AG08395 (cell line): ENCODE measurements at regions not wholly inside any gene's neighbourhood (a gene's known extent, or its start where the extent isn't known, plus 50 kb on each side); places are given as distances from the start of the nearest gene placed in this dataset.
"Not testable (repeated sequence)": the region's sequence is repeated elsewhere in the genome, so short reads cannot be mapped to it uniquely, and the experiment has no call there.

Experiments
- DNase-seq: peaks from one replicate; pipeline ENCODE4 v3.0.0; 2012; ENCODE audit warnings: mixed read lengths, low spot score

DNA sequence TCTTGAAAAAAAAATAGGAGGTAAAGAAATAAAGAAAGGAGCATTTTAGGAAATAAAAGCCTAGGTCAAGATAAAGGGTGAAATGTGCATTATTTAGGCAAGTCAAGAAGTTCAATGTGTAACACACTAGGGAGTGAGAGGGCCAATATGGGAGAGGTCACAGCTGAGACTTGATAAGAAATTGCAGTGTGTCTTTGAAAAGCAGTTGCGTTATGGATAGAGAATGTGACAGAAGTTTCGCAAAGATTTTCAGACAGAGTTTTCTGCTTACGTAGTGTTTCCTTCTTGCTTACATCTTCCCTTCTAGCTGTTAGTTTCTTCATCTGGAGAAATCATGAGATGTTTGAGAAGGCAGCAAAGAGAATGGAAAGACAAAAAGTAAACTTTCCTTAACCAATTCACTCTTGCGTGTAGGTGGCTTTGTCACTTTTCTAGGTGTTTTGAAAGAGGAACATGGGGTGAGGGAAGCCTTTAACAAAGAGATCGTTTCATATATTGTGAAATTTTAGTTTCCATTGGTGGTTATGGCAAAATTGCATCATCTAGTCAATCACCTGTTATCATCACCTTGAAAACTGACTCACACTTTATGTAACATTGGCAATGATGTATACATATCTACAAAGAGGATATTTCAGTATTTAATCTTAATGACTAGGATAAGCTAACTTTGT is 975.5 kb downstream of the OLFM4 start:
- no peak for DNase-seq

DNA sequence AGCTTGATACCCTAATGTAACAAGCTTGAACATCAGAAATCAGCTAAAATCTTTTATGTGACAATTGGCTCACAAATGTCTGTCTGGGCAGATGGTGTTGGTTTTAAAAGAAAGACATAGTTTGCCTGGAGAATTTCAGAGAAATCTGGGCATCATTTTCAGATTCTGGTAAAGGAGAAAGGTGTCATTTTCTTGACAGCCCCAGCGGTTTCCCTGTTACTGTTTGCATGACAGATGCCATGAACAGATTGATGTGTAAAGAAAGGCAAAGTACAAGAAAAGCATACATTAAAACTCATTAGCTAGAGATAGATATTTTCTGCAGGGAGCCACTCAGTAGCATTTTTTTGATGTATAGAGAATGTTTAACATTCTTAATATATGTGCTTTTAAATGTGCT is 987.9 kb downstream of the OLFM4 start:
- DNase-seq: no peak

DNA sequence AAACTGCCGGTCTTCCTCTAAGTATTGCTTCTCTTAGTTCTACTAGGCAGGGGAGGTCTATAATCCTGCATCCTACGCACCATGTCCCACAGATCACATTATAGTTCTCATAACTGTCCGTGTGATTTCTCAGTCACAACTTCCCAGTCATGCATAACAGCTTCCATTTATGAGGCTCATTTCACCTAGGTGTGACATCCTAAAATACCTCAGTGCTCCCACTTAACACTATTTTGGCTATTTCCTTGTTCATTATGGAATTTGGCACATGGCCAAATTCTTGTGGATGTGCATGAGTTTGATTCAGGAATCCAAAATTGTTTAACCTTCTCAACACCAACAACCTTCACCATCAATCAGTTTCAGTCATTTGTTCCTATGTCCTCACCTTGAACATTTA is 989.9 kb downstream of the OLFM4 start:
- no peak for DNase-seq

DNA sequence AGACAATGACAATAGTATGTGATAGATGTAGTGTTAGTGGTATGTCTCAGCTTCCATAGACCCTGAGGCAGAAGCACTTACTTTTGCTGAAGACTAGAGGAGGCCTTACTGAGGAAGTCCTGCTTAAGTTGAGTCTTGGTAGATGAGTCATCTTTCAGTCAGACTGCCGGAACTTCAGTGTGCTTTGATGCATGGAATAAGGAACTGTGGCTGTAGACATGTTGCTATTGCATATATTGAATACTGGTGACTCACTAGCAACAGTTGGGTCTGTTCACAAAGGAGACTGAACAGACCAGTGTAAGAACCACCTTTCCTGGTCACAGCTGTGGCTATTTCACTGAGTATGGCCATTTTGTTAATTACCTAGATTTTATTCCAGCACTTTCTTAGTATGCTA is 1000.6 kb downstream of the OLFM4 start:
- DNase-seq: no peak

DNA sequence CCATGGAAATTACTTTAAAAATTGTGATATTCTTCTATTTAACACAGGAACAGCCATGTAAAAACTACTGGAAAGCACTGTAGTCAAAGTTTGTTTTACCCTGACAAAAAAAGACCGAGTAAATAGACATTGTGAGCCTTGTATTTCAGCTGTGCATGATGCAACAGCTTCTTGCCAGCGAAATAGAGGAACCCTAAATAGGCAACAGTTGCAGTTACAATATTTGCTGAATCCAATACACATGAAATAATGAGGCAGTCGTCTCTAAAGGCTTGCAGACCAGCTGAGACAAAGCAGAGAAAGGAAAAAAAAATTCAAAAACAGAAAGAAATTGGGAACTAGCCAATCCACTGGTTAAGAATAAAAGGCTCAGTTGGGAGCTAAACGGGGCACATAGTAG is 1001.1 kb downstream of the OLFM4 start:
- no peak for DNase-seq

DNA sequence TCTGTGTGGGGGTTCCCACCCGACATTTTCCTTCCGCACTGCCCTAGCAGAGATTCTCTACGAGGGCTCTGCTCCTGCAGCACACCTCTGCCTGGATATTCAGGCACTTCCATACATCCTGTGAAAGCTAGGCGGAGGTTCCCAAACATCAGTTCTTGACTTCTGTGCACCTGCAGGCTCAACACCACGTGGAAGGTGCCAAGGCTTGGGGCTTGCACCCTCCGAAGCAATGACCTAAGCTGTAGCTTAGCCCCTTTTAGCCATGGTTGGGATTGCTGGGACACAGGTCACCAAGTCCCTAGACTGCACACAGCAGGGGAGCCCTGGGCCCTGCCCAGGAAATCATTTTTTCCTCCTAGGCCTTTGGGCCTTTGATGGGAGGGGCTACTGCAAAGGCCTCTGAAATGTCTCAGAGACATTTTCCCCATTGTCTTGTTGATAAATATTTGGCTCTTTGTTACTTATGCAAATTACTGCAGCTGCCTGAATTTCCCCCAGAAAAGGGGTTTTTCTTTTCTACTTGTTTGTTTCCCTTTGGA is 1004.8 kb downstream of the OLFM4 start:
- no peak for DNase-seq

DNA sequence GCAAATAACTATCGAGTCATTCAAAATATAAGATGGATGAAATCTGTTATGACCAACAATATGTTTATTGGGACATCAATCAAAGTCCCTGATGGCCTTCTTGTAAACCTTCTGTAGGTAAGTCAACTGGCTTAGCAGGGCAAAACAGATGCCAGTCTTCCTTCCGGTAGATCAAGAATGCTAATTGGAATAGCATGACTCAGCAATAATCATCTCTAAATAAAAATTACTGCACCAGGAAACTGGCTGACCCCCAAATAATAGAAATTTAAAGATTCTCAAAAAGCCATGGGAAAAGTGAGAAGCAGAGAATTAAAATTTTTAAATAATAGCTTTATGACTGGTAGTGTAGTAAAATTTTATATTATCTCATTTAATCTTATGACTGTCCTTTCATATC is 1005.4 kb downstream of the OLFM4 start:
- DNase-seq: no peak

DNA sequence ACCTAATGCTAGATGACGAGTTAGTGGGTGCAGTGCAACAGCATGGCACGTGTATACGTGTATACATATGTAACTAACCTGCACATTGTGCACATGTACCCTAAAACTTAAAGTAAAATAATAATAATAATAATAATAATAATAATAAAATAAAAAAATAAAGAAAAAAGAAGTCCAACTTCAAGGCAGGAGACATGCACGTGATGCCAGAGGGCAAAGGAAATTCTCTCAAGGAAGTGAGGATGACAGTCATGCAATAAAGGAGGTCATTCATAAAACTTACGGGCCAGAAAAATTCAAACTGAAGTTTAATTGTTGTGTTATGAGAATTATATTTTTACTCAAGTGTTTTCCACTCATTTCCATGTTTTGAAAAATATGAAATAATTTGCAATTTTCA is 1028.8 kb downstream of the OLFM4 start:
- not testable (repeated sequence) for DNase-seq

DNA sequence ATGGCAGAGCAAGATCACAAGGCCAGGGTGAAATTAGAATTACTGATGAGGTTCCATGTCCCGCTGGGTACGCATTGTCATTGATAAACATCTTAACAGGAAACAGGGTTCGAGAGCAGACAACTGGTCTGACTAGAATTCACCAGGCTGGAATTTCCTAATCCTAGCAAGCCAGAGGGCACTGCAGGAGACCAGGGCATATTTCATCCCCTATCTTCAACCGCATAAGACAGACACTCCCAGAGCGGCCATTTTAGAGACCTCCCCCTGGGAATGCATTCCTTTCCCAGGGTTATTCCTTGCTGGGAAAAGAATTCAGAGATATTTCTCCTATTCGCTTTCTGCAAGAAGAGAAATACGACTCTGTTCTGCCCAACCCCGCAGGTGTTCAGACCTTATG is 1041.3 kb downstream of the OLFM4 start:
- DNase-seq: not testable (repeated sequence)

DNA sequence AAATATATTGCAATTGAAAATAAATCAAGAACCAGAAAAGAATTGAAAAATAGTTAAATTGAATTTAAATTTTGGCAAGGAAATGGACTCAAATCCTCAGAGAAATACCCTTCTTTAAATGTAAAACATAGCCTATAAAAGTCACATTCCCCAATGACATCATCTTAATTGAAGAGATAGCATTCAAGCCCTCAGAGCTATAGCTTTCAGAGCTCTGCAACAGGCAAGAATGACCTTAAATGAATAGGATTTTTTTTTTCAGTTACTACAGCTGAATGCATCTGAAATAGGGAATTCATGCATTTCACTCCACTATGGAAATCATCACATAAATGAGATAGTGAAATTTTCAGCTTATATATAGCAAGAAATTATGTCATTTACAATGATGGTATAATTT is 1049.0 kb downstream of the OLFM4 start:
- no peak for DNase-seq

DNA sequence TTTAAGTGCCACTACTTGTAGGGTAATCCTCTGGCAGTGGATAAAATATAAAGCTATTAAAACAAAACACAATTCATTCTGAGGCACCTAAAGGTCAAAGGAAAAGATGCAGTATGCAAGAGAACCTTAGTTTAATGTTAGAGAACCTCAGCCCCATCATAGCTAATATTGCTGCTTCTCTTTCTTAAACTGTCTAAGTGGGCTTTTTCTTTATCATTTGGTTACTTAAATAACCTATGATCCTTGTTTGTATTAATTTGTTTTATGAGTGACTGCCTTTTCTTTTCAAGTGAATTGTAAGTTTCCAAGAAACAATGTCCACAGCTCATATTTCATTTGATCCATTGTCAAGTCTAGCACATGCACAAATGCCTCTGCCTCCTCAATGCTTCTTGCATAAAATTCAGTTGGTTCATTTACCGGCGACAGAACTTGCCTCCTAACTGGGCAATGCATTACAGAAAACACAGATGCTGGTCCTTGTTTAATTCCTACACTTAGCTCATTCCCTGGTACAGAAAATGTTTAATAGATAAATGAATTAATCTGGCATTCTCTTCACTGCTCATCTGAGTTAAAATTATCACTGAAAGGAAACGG is 1049.8 kb downstream of the OLFM4 start:
- no peak for DNase-seq

DNA sequence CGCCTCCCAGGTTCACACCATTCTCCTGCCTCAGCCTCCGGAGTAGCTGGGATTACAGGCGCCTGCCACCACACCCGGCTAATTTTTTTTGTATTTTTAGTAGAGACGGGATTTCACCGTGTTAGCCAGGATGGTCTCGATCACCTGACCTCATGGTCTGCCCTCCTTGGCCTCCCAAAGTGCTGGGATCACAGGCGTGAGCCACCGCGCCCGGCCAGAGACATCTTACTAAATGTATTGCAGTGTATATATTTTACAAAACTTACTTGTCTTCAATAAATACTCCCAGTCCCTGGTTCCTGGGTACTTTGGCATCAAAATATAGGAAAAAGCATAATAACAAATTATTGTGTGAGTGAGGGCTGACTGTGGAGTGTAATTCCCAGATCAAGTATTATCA is 1053.7 kb downstream of the OLFM4 start:
- not testable (repeated sequence) for DNase-seq

DNA sequence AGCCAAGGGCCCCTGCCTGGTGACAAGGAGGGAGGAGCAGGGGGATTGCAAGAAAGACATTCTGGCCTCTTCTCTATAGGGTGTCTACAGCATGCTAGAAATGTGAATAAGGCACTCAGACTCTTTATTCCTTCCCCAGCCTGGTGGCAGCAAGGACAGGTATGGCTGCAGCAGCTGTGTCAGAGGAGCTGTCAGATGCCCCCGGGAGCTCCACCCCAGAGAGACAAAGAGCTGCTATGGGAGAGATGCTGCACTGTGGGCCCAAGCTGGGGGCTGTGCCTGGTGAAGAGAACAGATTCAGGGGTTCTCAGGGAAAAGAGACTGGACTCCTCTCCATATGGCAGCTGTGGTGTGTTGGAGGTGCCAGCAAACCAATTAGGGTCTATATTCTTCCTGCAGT is 1063.3 kb downstream of the OLFM4 start:
- no peak for DNase-seq

DNA sequence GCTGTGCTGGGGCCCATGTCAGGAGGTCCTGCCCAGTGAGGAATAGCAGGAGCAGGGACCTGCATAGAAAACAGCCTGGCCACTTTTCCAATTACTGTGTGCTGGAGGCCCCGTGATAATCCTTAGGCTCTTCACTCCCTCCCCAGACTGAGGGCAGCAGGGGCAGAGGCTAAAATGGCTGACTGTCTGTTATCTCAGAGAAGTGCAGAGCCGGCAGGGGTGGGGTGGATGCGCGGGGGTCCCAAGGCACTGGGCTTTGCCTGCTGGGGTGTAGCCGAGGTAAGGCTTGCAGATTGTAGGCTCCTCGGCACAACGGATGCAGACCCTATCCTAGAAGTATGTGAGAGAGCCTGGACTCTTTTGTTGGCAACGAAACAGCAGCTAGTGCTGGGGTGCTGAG is 1064.1 kb downstream of the OLFM4 start:
- DNase-seq: no peak

DNA sequence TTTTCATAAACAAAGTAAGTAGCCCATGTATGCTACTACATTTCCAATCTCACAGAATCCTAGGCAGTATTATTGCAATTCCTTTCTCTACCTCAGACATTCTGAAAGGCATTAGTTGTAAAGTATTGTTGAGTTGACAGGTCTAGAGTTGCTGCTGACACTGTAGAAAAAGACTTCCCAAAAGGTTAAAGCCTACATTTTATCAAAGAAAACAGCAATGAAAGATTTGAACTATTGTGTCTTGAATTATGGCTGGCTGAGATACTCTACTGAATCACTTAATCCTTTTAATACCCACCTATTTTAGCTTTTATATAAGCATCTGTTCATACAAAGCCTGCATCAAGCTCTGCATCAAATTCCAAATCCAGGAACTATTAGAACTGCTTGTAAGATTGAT is 1082.0 kb downstream of the OLFM4 start:
- no peak for DNase-seq

DNA sequence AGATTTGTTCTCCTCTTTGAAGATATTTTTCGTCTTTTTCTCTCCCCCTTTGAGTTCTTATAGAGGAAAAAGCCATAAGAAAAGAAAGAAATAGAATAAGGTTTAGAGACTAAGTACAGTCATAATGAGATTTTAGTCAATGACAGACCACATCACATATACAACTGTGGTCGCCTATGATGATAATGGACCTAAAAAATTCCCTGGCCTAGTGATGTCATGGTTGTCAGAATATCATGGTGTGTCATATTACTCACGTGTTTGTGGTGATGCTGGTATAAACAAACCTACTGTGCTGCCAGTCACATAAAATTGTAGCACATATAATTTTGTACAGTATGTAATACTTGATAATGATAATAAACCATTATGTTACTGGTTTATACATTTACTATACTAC is 1096.1 kb downstream of the OLFM4 start:
- no peak for DNase-seq

DNA sequence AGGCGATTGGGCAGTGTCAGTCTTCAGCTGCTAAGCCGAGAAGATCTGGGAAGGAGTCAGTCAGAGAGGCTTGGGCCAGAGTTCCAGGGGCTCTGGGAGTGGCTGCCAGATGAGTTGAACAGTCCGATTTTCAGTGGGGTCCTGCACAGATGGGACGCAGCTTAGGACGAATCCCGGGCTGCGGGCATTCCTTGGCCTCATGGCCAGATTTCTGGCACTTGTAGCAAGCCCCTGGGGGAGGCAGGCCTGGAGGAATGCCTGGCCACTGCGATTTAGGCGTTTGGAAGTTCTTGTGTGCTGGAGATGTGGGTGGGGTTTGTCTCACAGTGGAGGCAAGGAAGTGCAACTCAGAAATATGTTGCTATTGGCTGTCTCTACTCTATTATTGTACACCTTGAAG is 1102.3 kb downstream of the OLFM4 start:
- not testable (repeated sequence) for DNase-seq

DNA sequence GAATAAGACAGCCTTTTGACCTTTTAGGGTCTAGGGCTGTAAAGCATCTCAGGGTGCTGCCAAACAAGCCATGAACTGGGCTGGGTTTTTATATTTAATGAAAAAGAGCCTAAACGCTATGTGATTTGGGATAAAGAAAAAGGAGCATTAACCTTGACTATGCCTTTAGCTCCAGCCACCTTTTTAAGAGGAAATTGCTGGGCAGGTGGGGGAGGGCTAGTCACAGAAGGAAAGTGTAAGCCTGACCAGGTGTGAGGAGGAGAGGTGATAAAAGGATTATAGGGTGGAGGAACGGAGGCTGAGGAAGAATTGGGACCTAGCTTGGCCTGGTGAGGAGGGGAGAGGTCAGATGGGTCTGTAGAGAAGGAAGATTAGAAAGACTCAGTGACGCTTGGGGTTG is 1102.8 kb downstream of the OLFM4 start:
- DNase-seq: not testable (repeated sequence)

DNA sequence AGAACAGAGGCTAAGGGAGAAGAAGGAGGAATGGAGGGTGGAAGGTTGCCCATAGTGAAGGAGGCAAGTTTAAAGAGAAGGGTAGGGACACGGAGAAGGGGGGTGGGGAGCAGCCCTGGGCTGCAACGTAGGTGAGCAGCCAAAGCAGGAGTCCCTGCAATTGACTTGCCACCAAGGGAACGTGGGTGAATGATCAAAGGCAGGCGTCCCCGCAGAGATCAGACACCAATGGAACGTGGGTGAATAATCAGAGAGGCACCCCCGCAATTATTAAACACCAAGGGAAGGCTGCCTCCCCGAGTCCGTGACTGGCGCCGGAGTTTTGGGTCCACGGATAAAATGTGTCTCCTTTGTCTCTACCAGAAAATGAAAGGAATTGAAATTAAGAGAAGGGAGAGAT is 1103.5 kb downstream of the OLFM4 start:
- not testable (repeated sequence) for DNase-seq

DNA sequence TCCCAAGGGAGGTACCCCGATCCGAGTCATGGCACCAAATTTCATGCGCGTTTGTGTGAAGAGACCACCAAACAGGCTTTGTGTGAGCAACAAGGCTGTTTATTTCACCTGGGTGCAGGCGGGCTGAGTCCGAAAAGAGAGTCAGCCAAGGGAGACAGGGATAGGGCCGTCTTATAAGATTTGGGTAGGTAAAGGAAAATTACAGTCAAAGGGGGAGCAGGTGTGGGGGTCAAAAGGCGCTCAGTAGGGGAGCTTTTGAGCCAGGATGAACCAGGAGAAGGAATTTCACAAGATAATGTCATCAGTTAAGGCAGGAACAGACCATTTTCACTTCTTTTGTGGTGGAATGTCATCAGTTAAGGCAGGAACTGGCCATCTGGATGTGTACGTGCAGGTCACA is 1104.1 kb downstream of the OLFM4 start:
- not testable (repeated sequence) for DNase-seq

DNA sequence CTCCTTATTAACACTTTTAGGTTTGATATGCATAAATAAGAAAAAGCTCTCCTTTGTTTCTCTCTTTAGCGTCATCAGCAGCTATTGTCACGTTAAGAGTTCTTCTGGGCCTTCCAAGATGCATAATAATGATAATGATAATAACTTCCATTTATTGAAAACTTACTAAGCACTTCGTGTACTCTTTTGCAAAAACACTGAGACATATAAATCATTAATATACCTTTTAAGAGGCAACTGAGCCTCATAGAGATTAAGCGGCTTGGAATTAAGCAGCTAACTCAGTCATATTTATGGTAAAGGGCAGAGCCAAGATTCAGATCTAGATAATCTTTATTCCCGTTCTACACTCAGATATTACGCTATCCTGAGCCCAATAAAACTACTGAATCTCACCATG is 1105.1 kb downstream of the OLFM4 start:
- no peak for DNase-seq

DNA sequence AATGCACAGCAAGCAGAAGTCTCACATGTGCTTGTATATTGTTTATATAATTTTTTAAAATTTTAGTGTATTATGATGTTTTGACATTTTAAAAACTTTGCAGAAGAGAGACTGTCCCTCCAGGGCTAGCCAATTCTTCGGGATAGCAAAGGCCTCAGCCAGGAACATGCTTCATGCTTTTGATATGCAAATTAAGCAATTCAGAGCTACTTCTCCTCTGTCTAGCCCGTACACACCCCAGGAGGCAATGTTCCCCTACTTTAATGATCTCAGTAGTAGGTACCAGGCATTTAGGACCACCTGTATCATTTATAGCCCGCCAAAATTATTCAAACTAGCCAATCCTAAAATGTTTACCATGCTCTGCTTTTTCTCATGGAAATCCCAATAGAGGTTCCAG is 1116.2 kb downstream of the OLFM4 start:
- no peak for DNase-seq

DNA sequence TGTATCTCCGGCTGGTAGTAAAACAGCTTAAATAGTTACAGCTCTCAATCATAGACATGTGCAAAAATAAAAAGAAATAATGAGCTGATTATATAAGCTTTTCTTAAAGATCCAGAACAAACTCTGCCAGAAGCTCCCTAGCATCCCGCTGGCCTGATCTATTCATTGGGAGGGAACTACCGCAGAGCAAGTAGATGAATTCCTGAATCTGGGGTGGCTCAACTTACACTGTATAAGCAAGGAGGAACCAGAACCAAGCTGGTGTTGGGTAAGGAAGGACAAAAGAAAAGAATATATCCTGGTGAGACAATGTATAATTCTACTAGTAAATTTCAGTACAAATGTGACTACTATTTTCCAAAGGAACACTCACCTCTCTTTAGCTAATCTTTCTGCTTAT is 1122.2 kb downstream of the OLFM4 start:
- no peak for DNase-seq

DNA sequence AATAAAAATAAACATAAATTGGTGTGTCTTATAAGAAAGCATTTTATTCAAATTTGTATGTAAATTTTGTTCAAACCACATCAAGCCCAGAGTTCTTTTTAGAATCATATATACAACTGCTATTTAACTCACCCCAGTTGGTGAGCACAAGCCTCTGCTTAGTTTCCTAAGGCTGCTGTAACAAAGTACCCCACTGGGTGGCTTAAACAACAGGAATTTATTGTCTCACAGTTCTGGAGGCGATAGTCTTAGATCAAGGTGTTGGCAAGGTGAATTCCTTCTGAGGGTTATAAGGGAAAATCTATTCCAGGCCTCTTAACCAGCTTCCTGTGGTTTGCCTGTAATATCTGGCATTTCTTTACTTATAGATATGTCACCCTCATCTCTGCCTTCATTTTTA is 1133.5 kb downstream of the OLFM4 start:
- no peak for DNase-seq
